ENCODE measurements at regions not wholly inside any gene's neighbourhood (a gene's known extent, or its start where the extent isn't known, plus 50 kb on each side); places are given as distances from the start of the nearest gene placed in this dataset.
"Not testable (repeated sequence)": the region's sequence is repeated elsewhere in the genome, so short reads cannot be mapped to it uniquely, and the experiment has no call there.

- no peak for DNase-seq (ENCODE audit: low read depth in 4 of 4, low spot score in 2 of 4)
These were observed 75.0 kb upstream of the XPA start for GRCh38 chr9:97772145-97772544.

GRCh38 chr9:97773091-97773490 is 76.0 kb upstream of the XPA start:
- DNase-seq (ENCODE audit: low read depth in 4 of 4, low spot score in 2 of 4): no peak

GRCh38 chr9:97773723-97774122 is 76.6 kb upstream of the XPA start:
- DNase-seq (ENCODE audit: low read depth in 4 of 4, low spot score in 2 of 4): no peak

GRCh38 chr9:97774673-97775072 is 77.5 kb upstream of the XPA start:
- DNase-seq (ENCODE audit: low read depth in 4 of 4, low spot score in 2 of 4): no peak

- not testable (repeated sequence) for DNase-seq (ENCODE audit: low read depth in 4 of 4, low spot score in 2 of 4)
These were observed 74.3 kb upstream of the FOXE1 start for GRCh38 chr9:97778740-97779139.

- no peak for DNase-seq (ENCODE audit: low read depth in 4 of 4, low spot score in 2 of 4)
These were observed 73.4 kb upstream of the FOXE1 start for GRCh38 chr9:97779608-97780007.

GRCh38 chr9:97781902-97782301 is 71.1 kb upstream of the FOXE1 start:
- no peak for DNase-seq (ENCODE audit: low read depth in 4 of 4, low spot score in 2 of 4)

- no peak for DNase-seq (ENCODE audit: low read depth in 4 of 4, low spot score in 2 of 4)
These were observed 66.7 kb upstream of the FOXE1 start for GRCh38 chr9:97786341-97786740.

- no peak for DNase-seq (ENCODE audit: low read depth in 4 of 4, low spot score in 2 of 4)
These were observed 65.5 kb upstream of the FOXE1 start for GRCh38 chr9:97787551-97787950.

GRCh38 chr9:97788763-97789663 is 64.0 kb upstream of the FOXE1 start:
- DNase-seq (ENCODE audit: low read depth in 4 of 4, low spot score in 2 of 4): no peak

GRCh38 chr9:97790542-97790941 is 62.5 kb upstream of the FOXE1 start:
- DNase-seq (ENCODE audit: low read depth in 4 of 4, low spot score in 2 of 4): no peak

GRCh38 chr9:97791542-97791941 is 61.5 kb upstream of the FOXE1 start:
- no peak for DNase-seq (ENCODE audit: low read depth in 4 of 4, low spot score in 2 of 4)

- no peak for DNase-seq (ENCODE audit: low read depth in 4 of 4, low spot score in 2 of 4)
These were observed 60.0 kb upstream of the FOXE1 start for GRCh38 chr9:97793067-97793466.

GRCh38 chr9:97794666-97795065 is 58.4 kb upstream of the FOXE1 start:
- DNase-seq (ENCODE audit: low read depth in 4 of 4, low spot score in 2 of 4): no peak

- not testable (repeated sequence) for DNase-seq (ENCODE audit: low read depth in 4 of 4, low spot score in 2 of 4)
These were observed 56.9 kb upstream of the FOXE1 start for GRCh38 chr9:97796176-97796575.

GRCh38 chr9:97801180-97801579 is 51.8 kb upstream of the FOXE1 start:
- no peak for DNase-seq (ENCODE audit: low read depth in 4 of 4, low spot score in 2 of 4)

- DNase-seq (ENCODE audit: low read depth in 4 of 4, low spot score in 2 of 4): no peak
These were observed 50.8 kb upstream of the FOXE1 start for GRCh38 chr9:97802276-97802675.

- DNase-seq (ENCODE audit: low read depth in 4 of 4, low spot score in 2 of 4): peak in 3 of 4 donors; percentile 28 to 38 (median 35)
These were observed 49.6 kb upstream of the FOXE1 start for GRCh38 chr9:97803167-97804058.

Data from left renal cortex interstitium (tissue), 4 donors.